Vagina (tissue), 2 donors: ENCODE measurements at regions not wholly inside any gene's neighbourhood (a gene's known extent, or its start where the extent isn't known, plus 50 kb on each side); places are given as distances from the start of the nearest gene placed in this dataset.

Source experiments
- CTCF ChIP-seq, 3 experiments: fragments of 450-650 bp in 2 of 3; fragments of 200-600 bp in 1 of 3; sonication (generic) in 1 of 3; IDR thresholded peaks; one replicate each; pipeline ENCODE4 v1.5.1; 2017 to 2019; ENCODE audit warnings: antibody characterized with exemption in 3 of 3, mild to moderate bottlenecking in 2 of 3, moderate library complexity in 2 of 3
- POLR2A ChIP-seq, 2 donors: fragments of 450-650 bp; IDR thresholded peaks; one replicate each; pipeline ENCODE4 v1.6.1; 2017; ENCODE audit warnings: antibody characterized with exemption in 2 of 2, mild to moderate bottlenecking in 2 of 2, moderate library complexity in 2 of 2
- POLR2AphosphoS5 ChIP-seq, 2 donors: sonication (generic); formaldehyde crosslinking; IDR thresholded peaks; one replicate each; pipeline ENCODE4 v1.9.0; 2017; ENCODE audit warnings: antibody characterized with exemption in 2 of 2, mild to moderate bottlenecking in 2 of 2, low read depth in 1 of 2; ENCODE audit not compliant: insufficient read depth in 1 of 2

- TF ChIP-seq POLR2A (IDR thresholded peaks at IDR 0.05) (no peak), CTCF (IDR thresholded peaks at IDR 0.05) (no peak), POLR2AphosphoS5 (IDR thresholded peaks at IDR 0.05; ENCODE audit: insufficient read depth in 1 of 2, low read depth in 1 of 2) (no peak)
These were observed 288.1 kb downstream of the TMEM167A start for GRCh38 chr5:82789095-82789494.
